ENCODE measurements at regions not wholly inside any gene's neighbourhood (a gene's known extent, or its start where the extent isn't known, plus 50 kb on each side); places are given as distances from the start of the nearest gene placed in this dataset.
"Not testable (repeated sequence)": the region's sequence is repeated elsewhere in the genome, so short reads cannot be mapped to it uniquely, and the experiment has no call there.

- no peak overlapping the region for H4K8ac ChIP-seq (ENCODE audit: low read length)
- no peak overlapping the region for H3K14ac ChIP-seq (ENCODE audit: low read length in 2 of 2)
- no peaks in the 10 kb centered on the region for H3K9me3 ChIP-seq (ENCODE audit: control insufficient read depth, low read length)
- no peak overlapping the region for H3K27ac ChIP-seq (ENCODE audit: low read length, poor library complexity, severe bottlenecking)
- no peak overlapping the region for H3K4me2 ChIP-seq (ENCODE audit: low read length, poor library complexity, severe bottlenecking)
- no peak overlapping the region for H3K18ac ChIP-seq (ENCODE audit: low read depth in 1 of 2, low read length in 2 of 2)
- H2BK5ac ChIP-seq (ENCODE audit: low read depth, low read length, poor library complexity, severe bottlenecking) = no peak overlapping the region
- H2BK120ac ChIP-seq (ENCODE audit: low read depth, low read length) = no peak overlapping the region
- no peak for DNase-seq
- no peaks in the 10 kb centered on the region for H3K27me3 ChIP-seq (ENCODE audit: control insufficient read depth in 1 of 2, insufficient read depth in 1 of 2, low read length in 2 of 2)
- H4K91ac ChIP-seq (ENCODE audit: low read length) = no peak overlapping the region
- no peak overlapping the region for H2BK15ac ChIP-seq (ENCODE audit: low read depth, poor library complexity, severe bottlenecking)
- H2AFZ ChIP-seq (ENCODE audit: low read depth, low read length) = no peak overlapping the region
- H3K79me1 ChIP-seq (replicated peaks; ENCODE audit: low read length, poor library complexity, severe bottlenecking) = no peaks in the 10 kb centered on the region
- no peak overlapping the region for H3K4ac ChIP-seq (ENCODE audit: low read depth in 1 of 2, low read length in 2 of 2)
- no peak overlapping the region for H3K9ac ChIP-seq (ENCODE audit: low read length)
- no peaks in the 10 kb centered on the region for H3K36me3 ChIP-seq (ENCODE audit: control insufficient read depth in 1 of 2, insufficient read depth in 2 of 2, low read depth in 1 of 2, low read length in 2 of 2)
- H3K4me1 ChIP-seq (ENCODE audit: control insufficient read depth, insufficient read depth, low read depth, low read length) = peaks cover 4% of the 10 kb centered on the region
- WGBS = 39% methylated on average over 2 of the region's 3 CpGs
- H3K23ac ChIP-seq (ENCODE audit: low read length in 2 of 2) = no peak overlapping the region
- no peak overlapping the region for H2BK12ac ChIP-seq (ENCODE audit: low read length in 2 of 2)
- H3K4me3 ChIP-seq (ENCODE audit: insufficient read depth in 1 of 2, low read depth in 1 of 2, low read length in 2 of 2) = no peak overlapping the region
- no peak overlapping the region for H2AK5ac ChIP-seq (ENCODE audit: low read length, severe bottlenecking)
Measured at GRCh38 chr1:67611846-67612245, 73.2 kb upstream of the GADD45A start.

GRCh38 chr1:67612788-67613241 is 72.2 kb upstream of the GADD45A start:
- H4K8ac ChIP-seq (ENCODE audit: low read length) = peak overlapping the region; percentile 30
- no peak overlapping the region for H3K4ac ChIP-seq (ENCODE audit: low read depth in 1 of 2, low read length in 2 of 2)
- H2BK12ac ChIP-seq (ENCODE audit: low read length in 2 of 2) = no peak overlapping the region
- H3K4me1 ChIP-seq (ENCODE audit: control insufficient read depth, insufficient read depth, low read depth, low read length) = peaks cover 4% of the 10 kb centered on the region
- no peak for DNase-seq
- H2BK120ac ChIP-seq (ENCODE audit: low read depth, low read length) = no peak overlapping the region
- no peak overlapping the region for H3K27ac ChIP-seq (ENCODE audit: low read length, poor library complexity, severe bottlenecking)
- H3K9me3 ChIP-seq (ENCODE audit: control insufficient read depth, low read length) = no peaks in the 10 kb centered on the region
- H3K18ac ChIP-seq (ENCODE audit: low read depth in 1 of 2, low read length in 2 of 2) = no peak overlapping the region
- H3K23ac ChIP-seq (ENCODE audit: low read length in 2 of 2) = no peak overlapping the region
- no peak overlapping the region for H3K14ac ChIP-seq (ENCODE audit: low read length in 2 of 2)
- no peak overlapping the region for H4K91ac ChIP-seq (ENCODE audit: low read length)
- no peak overlapping the region for H2AK5ac ChIP-seq (ENCODE audit: low read length, severe bottlenecking)
- no peak overlapping the region for H2BK5ac ChIP-seq (ENCODE audit: low read depth, low read length, poor library complexity, severe bottlenecking)
- no peaks in the 10 kb centered on the region for H3K36me3 ChIP-seq (ENCODE audit: control insufficient read depth in 1 of 2, insufficient read depth in 2 of 2, low read depth in 1 of 2, low read length in 2 of 2)
- no peak overlapping the region for H3K9ac ChIP-seq (ENCODE audit: low read length)
- no peaks in the 10 kb centered on the region for H3K79me1 ChIP-seq (replicated peaks; ENCODE audit: low read length, poor library complexity, severe bottlenecking)
- no peaks in the 10 kb centered on the region for H3K27me3 ChIP-seq (ENCODE audit: control insufficient read depth in 1 of 2, insufficient read depth in 1 of 2, low read length in 2 of 2)
- no peak overlapping the region for H2AFZ ChIP-seq (ENCODE audit: low read depth, low read length)
- no peak overlapping the region for H3K4me3 ChIP-seq (ENCODE audit: insufficient read depth in 1 of 2, low read depth in 1 of 2, low read length in 2 of 2)
- no peak overlapping the region for H3K4me2 ChIP-seq (ENCODE audit: low read length, poor library complexity, severe bottlenecking)
- WGBS = 26% methylated on average over 4 of the region's 4 CpGs
- H2BK15ac ChIP-seq (ENCODE audit: low read depth, poor library complexity, severe bottlenecking) = no peak overlapping the region

- not testable (repeated sequence) for H4K91ac ChIP-seq (ENCODE audit: low read length); H2AFZ ChIP-seq (ENCODE audit: low read depth, low read length); H2AK5ac ChIP-seq (ENCODE audit: low read length, severe bottlenecking); H3K14ac ChIP-seq (ENCODE audit: low read length in 2 of 2); H3K23ac ChIP-seq (ENCODE audit: low read length in 2 of 2); H2BK15ac ChIP-seq (ENCODE audit: low read depth, poor library complexity, severe bottlenecking); H3K4me2 ChIP-seq (ENCODE audit: low read length, poor library complexity, severe bottlenecking); H3K4me1 ChIP-seq (ENCODE audit: control insufficient read depth, insufficient read depth, low read depth, low read length); H4K8ac ChIP-seq (ENCODE audit: low read length); H2BK12ac ChIP-seq (ENCODE audit: low read length in 2 of 2); H3K27me3 ChIP-seq (ENCODE audit: control insufficient read depth in 1 of 2, insufficient read depth in 1 of 2, low read length in 2 of 2); H3K4ac ChIP-seq (ENCODE audit: low read depth in 1 of 2, low read length in 2 of 2); H3K27ac ChIP-seq (ENCODE audit: low read length, poor library complexity, severe bottlenecking); H3K9ac ChIP-seq (ENCODE audit: low read length); H3K79me1 ChIP-seq (replicated peaks; ENCODE audit: low read length, poor library complexity, severe bottlenecking); H3K18ac ChIP-seq (ENCODE audit: low read depth in 1 of 2, low read length in 2 of 2); H2BK120ac ChIP-seq (ENCODE audit: low read depth, low read length); H3K36me3 ChIP-seq (ENCODE audit: control insufficient read depth in 1 of 2, insufficient read depth in 2 of 2, low read depth in 1 of 2, low read length in 2 of 2); H3K4me3 ChIP-seq (ENCODE audit: insufficient read depth in 1 of 2, low read depth in 1 of 2, low read length in 2 of 2); H3K9me3 ChIP-seq (ENCODE audit: control insufficient read depth, low read length); H2BK5ac ChIP-seq (ENCODE audit: low read depth, low read length, poor library complexity, severe bottlenecking); DNase-seq
- WGBS = 90% methylated on average over 7 of the region's 8 CpGs
Measured at GRCh38 chr1:67613479-67613878, 71.5 kb upstream of the GADD45A start.

GRCh38 chr1:67614511-67614934 is 70.5 kb upstream of the GADD45A start:
- Histone ChIP-seq H2BK5ac (ENCODE audit: low read depth, low read length, poor library complexity, severe bottlenecking) (no peak overlapping the region), H3K14ac (ENCODE audit: low read length in 2 of 2) (no peak overlapping the region), H3K27ac (ENCODE audit: low read length, poor library complexity, severe bottlenecking) (no peak overlapping the region), H2BK120ac (ENCODE audit: low read depth, low read length) (no peak overlapping the region), H3K4me3 (ENCODE audit: insufficient read depth in 1 of 2, low read depth in 1 of 2, low read length in 2 of 2) (no peak overlapping the region), H4K91ac (ENCODE audit: low read length) (no peak overlapping the region), H3K27me3 (ENCODE audit: control insufficient read depth in 1 of 2, insufficient read depth in 1 of 2, low read length in 2 of 2) (no peaks in the 10 kb centered on the region), H4K8ac (ENCODE audit: low read length) (no peak overlapping the region), H3K18ac (ENCODE audit: low read depth in 1 of 2, low read length in 2 of 2) (no peak overlapping the region), H2BK15ac (ENCODE audit: low read depth, poor library complexity, severe bottlenecking) (no peak overlapping the region), H2AFZ (ENCODE audit: low read depth, low read length) (no peak overlapping the region), H3K23ac (ENCODE audit: low read length in 2 of 2) (no peak overlapping the region), H3K9me3 (ENCODE audit: control insufficient read depth, low read length) (no peaks in the 10 kb centered on the region), H3K36me3 (ENCODE audit: control insufficient read depth in 1 of 2, insufficient read depth in 2 of 2, low read depth in 1 of 2, low read length in 2 of 2) (no peaks in the 10 kb centered on the region), H2BK12ac (ENCODE audit: low read length in 2 of 2) (no peak overlapping the region), H3K79me1 (replicated peaks; ENCODE audit: low read length, poor library complexity, severe bottlenecking) (no peaks in the 10 kb centered on the region), H3K4me2 (ENCODE audit: low read length, poor library complexity, severe bottlenecking) (no peak overlapping the region), H3K9ac (ENCODE audit: low read length) (no peak overlapping the region), H3K4ac (ENCODE audit: low read depth in 1 of 2, low read length in 2 of 2) (no peak overlapping the region), H2AK5ac (ENCODE audit: low read length, severe bottlenecking) (no peak overlapping the region), H3K4me1 (ENCODE audit: control insufficient read depth, insufficient read depth, low read depth, low read length) (peaks cover 4% of the 10 kb centered on the region)
- 75% methylated on average over 3 of the region's 3 CpGs for WGBS
- DNase-seq = peak; percentile 66

All from mesenchymal stem cell (in vitro differentiated cells and primary cell).